Bronchial epithelial cell (primary cell): ENCODE measurements at regions not wholly inside any gene's neighbourhood (a gene's known extent, or its start where the extent isn't known, plus 50 kb on each side); places are given as distances from the start of the nearest gene placed in this dataset.

Experiments
- DNase-seq: peaks from one replicate; pipeline ENCODE4 v3.0.0-alpha.2; 2010; ENCODE audit warnings: low read depth
- FAIRE-seq: peaks from 2 replicates; lab custom pipeline; 2011; peaks lifted over from hg19 to GRCh38; lab: Jason Lieb, UNC
- H3K27me3 ChIP-seq: 2 replicates; pipeline ENCODE4 v1.5.1; 2011; ENCODE audit warnings: low read length; ENCODE audit not compliant: control insufficient read depth, insufficient read depth
- H3K36me3 ChIP-seq: 2 replicates; pipeline ENCODE4 v1.5.1; 2011; ENCODE audit warnings: low read length; ENCODE audit not compliant: control insufficient read depth, insufficient read depth
- H3K4me3 ChIP-seq: 2 replicates; pipeline ENCODE4 v1.5.1; 2011; ENCODE audit warnings: mild to moderate bottlenecking, low read depth, low read length, control low read depth
- TF ChIP-seq, protein P1 (sequence below): IDR thresholded peaks from 2 replicates; pipeline ENCODE4 v1.5.1; 2011; ENCODE audit warnings: mild to moderate bottlenecking, moderate library complexity, low read length, control low read depth, inconsistent platforms; ENCODE audit not compliant: insufficient read depth, severe bottlenecking

DNA sequence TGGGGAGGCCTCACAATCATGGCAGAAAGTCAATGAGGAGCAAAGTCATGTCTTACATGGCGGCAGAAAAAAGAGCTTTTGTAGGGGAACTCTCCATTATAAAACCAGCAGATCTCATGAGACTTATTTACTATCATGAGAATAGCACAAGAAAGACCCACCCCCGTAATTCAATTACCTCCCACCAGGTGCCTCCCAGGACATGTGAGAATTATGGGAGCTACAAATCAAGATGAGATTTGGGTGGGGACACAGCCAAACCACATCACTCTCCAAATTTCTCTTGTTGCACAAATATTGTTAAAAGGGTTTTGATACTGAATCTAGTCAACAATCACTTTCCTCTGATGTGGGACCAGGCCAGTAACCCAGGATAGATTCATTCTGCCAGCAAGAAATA lies 1176.1 kb downstream of the CDH9 start:
- Histone ChIP-seq H3K36me3 (no peaks in the 10 kb centered on the region), H3K4me3 (no peak overlapping the region), H3K27me3 (no peaks in the 10 kb centered on the region)
- TF ChIP-seq, protein P1, sequence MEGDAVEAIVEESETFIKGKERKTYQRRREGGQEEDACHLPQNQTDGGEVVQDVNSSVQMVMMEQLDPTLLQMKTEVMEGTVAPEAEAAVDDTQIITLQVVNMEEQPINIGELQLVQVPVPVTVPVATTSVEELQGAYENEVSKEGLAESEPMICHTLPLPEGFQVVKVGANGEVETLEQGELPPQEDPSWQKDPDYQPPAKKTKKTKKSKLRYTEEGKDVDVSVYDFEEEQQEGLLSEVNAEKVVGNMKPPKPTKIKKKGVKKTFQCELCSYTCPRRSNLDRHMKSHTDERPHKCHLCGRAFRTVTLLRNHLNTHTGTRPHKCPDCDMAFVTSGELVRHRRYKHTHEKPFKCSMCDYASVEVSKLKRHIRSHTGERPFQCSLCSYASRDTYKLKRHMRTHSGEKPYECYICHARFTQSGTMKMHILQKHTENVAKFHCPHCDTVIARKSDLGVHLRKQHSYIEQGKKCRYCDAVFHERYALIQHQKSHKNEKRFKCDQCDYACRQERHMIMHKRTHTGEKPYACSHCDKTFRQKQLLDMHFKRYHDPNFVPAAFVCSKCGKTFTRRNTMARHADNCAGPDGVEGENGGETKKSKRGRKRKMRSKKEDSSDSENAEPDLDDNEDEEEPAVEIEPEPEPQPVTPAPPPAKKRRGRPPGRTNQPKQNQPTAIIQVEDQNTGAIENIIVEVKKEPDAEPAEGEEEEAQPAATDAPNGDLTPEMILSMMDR, result no peak
- DNase-seq, result no peak
- FAIRE-seq, result no peak

DNA sequence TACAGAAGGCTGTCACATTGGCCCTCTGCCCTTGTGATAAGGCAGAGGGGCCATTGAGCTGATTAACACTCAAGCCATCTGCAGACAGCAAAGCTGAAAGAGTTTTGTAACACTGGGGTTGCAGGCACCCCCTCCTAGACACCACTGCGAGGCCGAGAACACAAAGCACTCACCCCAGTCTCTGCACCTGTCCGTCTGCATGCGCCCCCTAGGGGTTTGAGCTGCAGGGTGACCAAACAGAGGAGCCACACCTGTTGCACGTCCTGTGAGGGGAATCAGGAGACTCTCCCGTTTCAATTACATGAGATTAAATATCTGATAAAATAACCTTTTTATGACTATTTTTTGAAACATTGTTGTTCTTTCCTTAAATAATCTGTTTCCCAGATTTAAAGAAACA lies 1180.4 kb downstream of the CDH9 start:
- FAIRE-seq (no peak), DNase-seq (no peak)
- H3K36me3 ChIP-seq, result no peaks in the 10 kb centered on the region
- no peaks in the 10 kb centered on the region for H3K27me3 ChIP-seq
- H3K4me3 ChIP-seq, result no peak overlapping the region
- TF ChIP-seq, protein P1, result no peak

DNA sequence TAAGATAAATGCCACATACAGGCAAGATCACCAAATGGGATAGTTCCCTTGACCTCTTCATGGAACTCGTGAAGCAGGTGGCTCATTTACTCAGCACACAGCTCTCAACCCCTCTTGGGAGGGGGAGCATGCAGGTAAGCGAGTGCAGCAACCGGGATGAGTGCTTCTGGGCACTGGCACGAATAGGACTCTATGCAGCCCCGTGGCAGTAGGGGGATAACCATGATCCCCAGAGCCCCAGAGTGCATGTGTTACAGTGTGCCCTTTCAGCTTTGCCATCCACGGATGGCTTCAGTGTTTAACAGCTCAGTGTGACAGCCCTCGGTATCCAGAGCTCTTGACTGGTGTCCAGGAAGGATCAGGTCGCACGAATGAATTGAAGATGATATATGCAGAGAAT lies 1187.1 kb downstream of the CDH9 start:
- no peaks in the 10 kb centered on the region for H3K36me3 ChIP-seq
- FAIRE-seq (no peak), DNase-seq (no peak)
- H3K4me3 ChIP-seq, result no peak overlapping the region
- no peaks in the 10 kb centered on the region for H3K27me3 ChIP-seq
- TF ChIP-seq, protein P1, result no peak

DNA sequence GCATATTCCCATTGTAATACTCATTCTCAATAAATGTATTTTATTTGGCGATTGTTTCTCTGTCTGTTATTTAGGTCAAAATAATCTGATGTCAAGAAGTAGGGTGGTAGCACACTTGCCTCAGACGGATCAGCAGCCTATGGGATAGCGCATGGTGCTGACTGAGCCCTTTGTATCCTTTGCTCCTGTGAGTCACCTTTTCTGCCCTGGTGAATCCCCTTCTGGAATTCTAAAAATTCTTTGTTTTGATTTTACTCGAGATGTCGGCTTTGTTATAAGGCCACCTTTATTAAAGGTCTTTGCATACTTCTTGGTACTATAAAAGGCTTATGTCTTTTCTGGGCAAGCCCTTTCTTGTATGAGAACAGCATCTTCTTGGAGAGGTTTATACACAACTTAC lies 1187.8 kb downstream of the CDH9 start:
- DNase-seq (no peak), FAIRE-seq (no peak)
- no peaks in the 10 kb centered on the region for H3K27me3 ChIP-seq

DNA sequence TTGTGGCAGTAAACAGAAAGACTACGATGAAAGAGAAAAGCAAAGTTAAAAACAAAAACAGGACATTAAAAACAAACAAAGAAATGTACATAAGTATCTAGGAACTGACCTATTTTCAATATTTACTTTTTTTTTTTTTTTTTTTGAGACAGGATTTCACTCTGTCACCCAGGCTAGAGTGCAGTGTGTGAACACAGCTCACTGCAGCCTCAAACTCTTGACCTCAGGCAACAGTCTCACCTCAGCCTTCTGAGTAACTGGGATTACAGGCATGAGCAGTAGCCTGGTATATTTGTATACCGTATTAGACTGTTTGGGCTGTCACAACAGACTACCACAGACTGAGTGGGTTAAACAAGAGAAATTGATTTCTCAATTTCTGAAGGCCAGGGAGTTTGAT lies 1189.1 kb downstream of the CDH9 start:
- TF ChIP-seq, protein P1, result no peak
- H3K27me3 ChIP-seq, result no peaks in the 10 kb centered on the region
- DNase-seq (no peak), FAIRE-seq (no peak)
- no peak overlapping the region for H3K4me3 ChIP-seq
- H3K36me3 ChIP-seq, result no peaks in the 10 kb centered on the region

More for the DNA sequence above, 1187.8 kb downstream of the CDH9 start:
- Histone ChIP-seq H3K4me3 (no peak overlapping the region), H3K36me3 (no peaks in the 10 kb centered on the region)
- TF ChIP-seq, protein P1, result no peak

DNA sequence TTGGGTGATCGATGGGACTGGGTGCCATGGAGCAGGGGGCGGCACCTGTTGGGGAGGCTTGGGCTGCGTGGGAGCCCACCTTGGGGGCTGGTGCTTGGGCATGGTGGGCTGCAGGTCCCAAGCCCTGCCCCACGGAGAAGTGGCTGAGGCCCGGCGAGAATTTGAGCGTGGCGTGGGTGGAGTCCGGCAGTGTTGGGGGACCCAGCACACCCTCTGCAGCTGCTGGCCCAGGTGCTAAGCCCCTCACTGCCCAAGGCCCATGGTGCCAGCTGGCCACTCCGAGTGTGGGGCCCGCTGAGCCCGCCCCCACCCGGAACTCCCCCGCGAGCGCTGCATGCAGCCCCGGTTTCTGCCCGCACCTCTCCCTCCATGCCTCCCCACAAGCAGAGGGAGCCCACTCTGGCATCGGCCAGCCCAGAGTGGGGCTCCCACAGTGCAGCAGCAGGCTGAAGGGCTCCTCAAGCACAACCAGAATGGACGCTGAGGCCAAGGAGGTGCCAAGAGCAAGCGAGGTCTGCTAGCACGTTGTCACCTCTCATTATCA lies 1178.6 kb upstream of the CDH10 start:
- no peak for FAIRE-seq

More for the DNA sequence above, 1178.6 kb upstream of the CDH10 start:
- no peak for DNase-seq
- no peaks in the 10 kb centered on the region for H3K27me3 ChIP-seq
- TF ChIP-seq, protein P1, result no peak
- no peak overlapping the region for H3K4me3 ChIP-seq
- no peaks in the 10 kb centered on the region for H3K36me3 ChIP-seq
